ENCODE measurements at regions not wholly inside any gene's neighbourhood (a gene's known extent, or its start where the extent isn't known, plus 50 kb on each side); places are given as distances from the start of the nearest gene placed in this dataset.

- H3K27ac Mint-ChIP-seq: no peak overlapping the region
- Histone ChIP-seq H4K5ac (ENCODE audit: insufficient read length, low read depth, low read length) (no peak overlapping the region), H3K79me2 (ENCODE audit: insufficient read depth, low read length) (no peaks in the 10 kb centered on the region), H4K20me1 (ENCODE audit: control insufficient read depth, insufficient read depth, insufficient read length) (no peaks in the 10 kb centered on the region), H3K18ac (ENCODE audit: insufficient read length, low read depth, low read length) (no peak overlapping the region), H3K4me2 (ENCODE audit: insufficient read depth, insufficient read length, low read length) (no peak overlapping the region), H3K9ac (ENCODE audit: extremely low read depth, insufficient read length, low read length) (no peak overlapping the region), H3K79me1 (ENCODE audit: insufficient read depth, low read depth, low read length, poor library complexity, severe bottlenecking) (no peaks in the 10 kb centered on the region), H3K4ac (ENCODE audit: low read depth, low read length) (no peak overlapping the region), H3K4me1 (ENCODE audit: insufficient read depth, low read length) (no peaks in the 10 kb centered on the region), H3T11ph (ENCODE audit: low read length) (no peak overlapping the region), H3K27me3 (ENCODE audit: insufficient read depth, low read length) (no peaks in the 10 kb centered on the region), H3K23ac (ENCODE audit: insufficient read length, low read depth, low read length) (no peak overlapping the region), H3K27ac (ENCODE audit: insufficient read length, low read depth, low read length) (no peak overlapping the region), H2BK5ac (ENCODE audit: insufficient read length, low read length) (no peak overlapping the region), H2AK5ac (ENCODE audit: insufficient read length, low read length) (no peak overlapping the region), H4K91ac (ENCODE audit: insufficient read length, low read depth, low read length) (no peak overlapping the region), H3K9me3 (ENCODE audit: control insufficient read depth, low read depth, low read length) (no peaks in the 10 kb centered on the region), H3K56ac (ENCODE audit: insufficient read length, low read depth, low read length) (no peak overlapping the region), H2BK120ac (ENCODE audit: low read depth, low read length, poor library complexity, severe bottlenecking) (no peak overlapping the region), H3K14ac (ENCODE audit: insufficient read depth, low read length) (no peak overlapping the region), H2BK12ac (ENCODE audit: insufficient read length, low read depth, low read length) (no peak overlapping the region), H4K8ac (replicated peaks; ENCODE audit: insufficient read length, low read depth, low read length) (no peak overlapping the region), H2AFZ (ENCODE audit: low read length) (no peak overlapping the region), H3K23me2 (ENCODE audit: insufficient read length, low read depth, low read length, poor library complexity, severe bottlenecking) (no peaks in the 10 kb centered on the region), H2BK20ac (ENCODE audit: low read depth, low read length, poor library complexity, severe bottlenecking) (no peak overlapping the region), H2BK15ac (ENCODE audit: low read depth, low read length) (no peak overlapping the region)
- H3K36me3 Mint-ChIP-seq (ENCODE audit: insufficient read depth in 1 of 3, low read depth in 3 of 3): no peaks in the 10 kb centered on the region
- no peaks in the 10 kb centered on the region for H3K27me3 Mint-ChIP-seq (ENCODE audit: low read depth)
- H3K9me3 Mint-ChIP-seq: no peaks in the 10 kb centered on the region
- no peaks in the 10 kb centered on the region; a peak in 1 of 4 replicates for H3K4me1 Mint-ChIP-seq
- no peak for TF ChIP-seq CTCF (conservative IDR thresholded peaks at IDR 0.05)
- H3K4me3 Mint-ChIP-seq: no peak overlapping the region
- no CpG with 5 or more reads among the region's 1 CpG for WGBS (ENCODE audit: extremely low coverage, insufficient read length, low lambda C conversion rate)
- DNase-seq: no peak
Observed at GRCh38 chr5:143506836-143507552, 103.5 kb upstream of the NR3C1 start.

All from H9 (cell line).